ENCODE measurements at regions not wholly inside any gene's neighbourhood (a gene's known extent, or its start where the extent isn't known, plus 50 kb on each side); places are given as distances from the start of the nearest gene placed in this dataset.
"Not testable (repeated sequence)": the region's sequence is repeated elsewhere in the genome, so short reads cannot be mapped to it uniquely, and the experiment has no call there.

GRCh38 chr5:143634689-143635088 is 177.3 kb upstream of the HMHB1 start:
- no peak for DNase-seq
- H3K4me3 ChIP-seq = no peak overlapping the region
- no peaks in the 10 kb centered on the region for H3K36me3 ChIP-seq (ENCODE audit: low read depth)
- H3K9me3 ChIP-seq = no peaks in the 10 kb centered on the region
- TF ChIP-seq, protein P1, sequence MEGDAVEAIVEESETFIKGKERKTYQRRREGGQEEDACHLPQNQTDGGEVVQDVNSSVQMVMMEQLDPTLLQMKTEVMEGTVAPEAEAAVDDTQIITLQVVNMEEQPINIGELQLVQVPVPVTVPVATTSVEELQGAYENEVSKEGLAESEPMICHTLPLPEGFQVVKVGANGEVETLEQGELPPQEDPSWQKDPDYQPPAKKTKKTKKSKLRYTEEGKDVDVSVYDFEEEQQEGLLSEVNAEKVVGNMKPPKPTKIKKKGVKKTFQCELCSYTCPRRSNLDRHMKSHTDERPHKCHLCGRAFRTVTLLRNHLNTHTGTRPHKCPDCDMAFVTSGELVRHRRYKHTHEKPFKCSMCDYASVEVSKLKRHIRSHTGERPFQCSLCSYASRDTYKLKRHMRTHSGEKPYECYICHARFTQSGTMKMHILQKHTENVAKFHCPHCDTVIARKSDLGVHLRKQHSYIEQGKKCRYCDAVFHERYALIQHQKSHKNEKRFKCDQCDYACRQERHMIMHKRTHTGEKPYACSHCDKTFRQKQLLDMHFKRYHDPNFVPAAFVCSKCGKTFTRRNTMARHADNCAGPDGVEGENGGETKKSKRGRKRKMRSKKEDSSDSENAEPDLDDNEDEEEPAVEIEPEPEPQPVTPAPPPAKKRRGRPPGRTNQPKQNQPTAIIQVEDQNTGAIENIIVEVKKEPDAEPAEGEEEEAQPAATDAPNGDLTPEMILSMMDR (IDR thresholded peaks at IDR 0.05) = no peak
- no peak for ATAC-seq
- no peaks in the 10 kb centered on the region for H3K4me1 ChIP-seq (ENCODE audit: low read depth)
- intact Hi-C loops (cut with DNase I, micrococcal nuclease) = no loop called here

GRCh38 chr5:143629871-143630659 is 181.9 kb upstream of the HMHB1 start:
- TF ChIP-seq, protein P1 (IDR thresholded peaks at IDR 0.05) = no peak
- DNase-seq (no peak), ATAC-seq (no peak)
- Histone ChIP-seq H3K36me3 (ENCODE audit: low read depth) (no peaks in the 10 kb centered on the region), H3K9me3 (no peaks in the 10 kb centered on the region), H3K4me3 (no peak overlapping the region), H3K4me1 (ENCODE audit: low read depth) (no peaks in the 10 kb centered on the region)
- intact Hi-C loops (cut with DNase I, micrococcal nuclease) = no loop called here

GRCh38 chr5:143625048-143625447 is 186.9 kb upstream of the HMHB1 start:
- H3K36me3 ChIP-seq (ENCODE audit: low read depth); intact Hi-C loops (cut with DNase I, micrococcal nuclease); DNase-seq; H3K9me3 ChIP-seq; ATAC-seq; H3K4me3 ChIP-seq; H3K4me1 ChIP-seq (ENCODE audit: low read depth): not testable (repeated sequence)

- ATAC-seq (no peak), DNase-seq (no peak)
- intact Hi-C loops (cut with DNase I, micrococcal nuclease) = no loop called here
- Histone ChIP-seq H3K9me3 (no peaks in the 10 kb centered on the region), H3K36me3 (ENCODE audit: low read depth) (no peaks in the 10 kb centered on the region), H3K4me3 (no peak overlapping the region), H3K4me1 (ENCODE audit: low read depth) (no peaks in the 10 kb centered on the region)
- TF ChIP-seq, protein P1 (IDR thresholded peaks at IDR 0.05) = no peak
Measured at GRCh38 chr5:143624465-143624864, 187.5 kb upstream of the HMHB1 start.

- intact Hi-C loops (cut with DNase I, micrococcal nuclease) = no loop called here
- DNase-seq = no peak
- Histone ChIP-seq H3K4me1 (ENCODE audit: low read depth) (no peaks in the 10 kb centered on the region), H3K36me3 (ENCODE audit: low read depth) (no peaks in the 10 kb centered on the region), H3K9me3 (no peaks in the 10 kb centered on the region), H3K4me3 (no peak overlapping the region)
- TF ChIP-seq, protein P1 (IDR thresholded peaks at IDR 0.05) = no peak
- ATAC-seq = no peak
Measured at GRCh38 chr5:143619040-143619439, 192.9 kb upstream of the HMHB1 start.

- Histone ChIP-seq H3K36me3 (ENCODE audit: low read depth) (no peaks in the 10 kb centered on the region), H3K4me3 (no peak overlapping the region), H3K4me1 (ENCODE audit: low read depth) (no peaks in the 10 kb centered on the region), H3K9me3 (no peaks in the 10 kb centered on the region)
- ATAC-seq (no peak), DNase-seq (no peak)
- TF ChIP-seq, protein P1 (IDR thresholded peaks at IDR 0.05) = no peak
- intact Hi-C loops (cut with DNase I, micrococcal nuclease) = no loop called here
Measured at GRCh38 chr5:143618141-143618540, 193.8 kb upstream of the HMHB1 start.
